Right kidney (tissue), 1 donor: ENCODE measurements at regions not wholly inside any gene's neighbourhood (a gene's known extent, or its start where the extent isn't known, plus 50 kb on each side); places are given as distances from the start of the nearest gene placed in this dataset.

Experiments used
- DNase-seq: peaks from one replicate; pipeline ENCODE4 v3.0.0-alpha.2; 2016

DNA sequence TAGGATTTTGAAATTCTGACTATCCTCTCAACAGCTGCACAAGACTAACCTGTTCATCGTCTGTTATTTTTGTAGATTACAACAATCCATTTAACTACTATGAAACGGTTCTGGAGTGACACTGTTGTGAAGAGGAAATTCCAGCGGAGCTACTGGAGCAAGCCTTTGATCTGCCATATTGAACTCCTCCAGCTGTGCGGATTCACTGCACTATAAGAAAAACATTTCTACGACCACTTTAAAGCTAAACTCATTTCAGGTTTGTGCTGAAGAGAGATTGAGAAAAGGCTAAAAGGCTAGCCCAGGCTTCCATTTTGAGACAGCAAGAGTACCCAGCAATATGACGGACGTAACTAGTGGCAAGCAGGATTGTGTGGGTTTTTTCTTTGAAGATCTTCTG, 104.9 kb upstream of the ANKH start:
- no peak for DNase-seq

DNA sequence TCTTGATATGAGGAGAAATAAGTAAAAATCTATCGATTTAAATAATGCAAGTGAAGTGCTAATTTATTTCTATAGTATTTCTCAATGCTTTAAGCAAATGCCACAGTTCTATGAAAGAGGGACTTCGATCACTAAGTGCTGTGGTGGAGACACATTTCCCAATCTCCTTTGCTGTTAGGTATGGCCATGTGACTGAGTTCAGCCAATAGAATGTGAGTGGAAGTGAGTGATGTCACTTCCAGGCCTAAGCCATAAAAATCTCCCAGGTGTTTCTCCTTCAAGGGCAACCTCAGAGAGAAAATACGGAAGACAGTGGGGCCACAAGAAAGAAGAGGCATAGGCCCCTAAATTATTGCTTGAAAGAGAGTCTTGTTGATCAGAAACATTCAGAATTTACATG, 100.3 kb upstream of the ANKH start:
- DNase-seq = no peak

DNA sequence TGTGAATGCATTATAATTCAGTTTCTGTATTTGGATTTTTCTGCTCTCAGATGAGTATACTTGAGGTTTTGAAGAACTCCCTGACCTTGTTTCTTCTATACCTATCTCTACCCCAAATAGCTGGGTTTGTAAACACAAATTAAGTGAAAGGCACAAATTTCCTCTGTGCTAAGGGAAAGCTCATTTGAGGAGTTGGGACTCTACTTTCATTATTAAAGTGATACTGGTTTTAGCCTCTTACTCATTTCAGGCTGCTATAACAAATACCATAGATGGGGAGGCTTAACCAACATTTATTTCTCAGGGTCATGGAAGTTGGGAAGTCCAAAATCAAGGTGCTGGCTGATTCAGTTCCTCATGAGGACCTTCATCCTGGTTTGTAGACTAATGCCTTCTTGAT, 97.2 kb upstream of the ANKH start:
- no peak for DNase-seq

DNA sequence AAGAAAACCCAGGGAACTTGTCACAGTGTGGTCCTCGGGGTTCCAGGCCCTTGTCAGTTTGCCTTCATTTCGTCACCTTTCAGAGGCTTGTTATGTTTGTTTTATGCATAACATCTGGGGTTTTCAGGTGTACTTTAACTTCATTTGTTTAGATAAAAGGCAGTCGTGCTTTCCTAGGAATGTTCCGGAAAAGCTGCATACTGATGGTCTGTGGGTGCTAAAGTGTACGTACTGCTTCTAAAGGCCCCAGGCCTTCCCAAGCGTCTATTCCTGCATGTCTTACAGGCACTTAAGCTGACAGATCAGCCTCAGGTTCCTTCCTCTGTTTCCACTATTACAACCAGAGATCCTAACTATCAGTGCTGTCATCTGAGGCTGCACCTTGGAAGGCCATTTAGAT, 95.6 kb upstream of the ANKH start:
- no peak for DNase-seq

DNA sequence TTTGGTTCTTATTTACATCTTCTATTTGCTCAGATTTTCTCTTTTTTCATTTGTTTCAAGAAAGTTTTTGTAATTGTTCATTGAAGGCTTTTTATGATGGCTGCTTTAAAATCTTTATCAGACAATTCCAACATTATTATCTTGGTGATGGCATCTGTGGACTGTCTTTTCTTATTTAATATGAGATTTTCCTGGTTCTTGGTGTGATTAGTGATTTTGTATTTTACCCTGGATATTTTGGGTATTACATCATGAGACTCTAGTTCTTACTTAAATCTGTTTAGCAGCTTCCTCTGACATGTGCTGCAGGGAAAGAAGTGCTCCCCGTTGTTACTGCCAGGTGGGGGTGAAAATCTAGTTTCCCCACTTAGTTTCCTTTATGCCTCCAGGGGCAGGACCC, 94.2 kb upstream of the ANKH start:
- no peak for DNase-seq

DNA sequence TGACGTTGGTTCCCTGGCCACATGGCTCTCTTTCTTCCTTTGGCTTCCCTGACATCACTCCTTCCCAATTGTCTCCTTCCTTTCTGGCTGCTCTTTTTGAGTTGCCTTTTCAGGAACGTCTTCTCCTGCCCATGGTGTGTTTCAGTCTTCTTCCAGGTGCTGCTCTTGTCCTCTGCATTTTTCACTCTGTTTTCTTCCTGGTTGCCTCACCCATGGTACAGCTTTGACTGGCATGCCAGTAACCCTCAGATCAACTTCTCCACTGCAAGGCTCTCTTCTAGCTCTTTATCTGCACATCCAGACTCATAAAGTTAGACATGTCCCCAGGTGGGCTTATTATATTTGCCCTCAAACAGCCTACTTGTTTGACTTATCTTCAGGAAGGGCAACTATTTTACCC, 91.0 kb upstream of the ANKH start:
- no peak for DNase-seq

DNA sequence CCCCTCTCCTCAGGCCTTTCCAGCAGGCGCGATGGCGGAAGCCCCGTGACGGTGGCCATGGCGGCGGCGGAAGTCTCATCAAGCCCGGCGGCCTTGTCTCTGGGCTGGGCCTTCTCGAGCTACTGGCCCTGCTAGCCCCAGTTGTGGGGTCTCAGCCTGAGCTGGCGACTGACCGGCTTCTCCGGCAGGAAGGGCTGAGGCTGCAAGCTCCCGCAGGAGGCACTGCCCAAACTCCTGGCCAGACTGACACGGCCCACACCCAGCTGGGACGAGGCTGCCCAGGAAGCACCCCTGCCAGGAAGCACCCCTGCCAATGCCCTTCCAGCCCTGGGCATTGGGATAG, 88.5 kb upstream of the ANKH start:
- no peak for DNase-seq

DNA sequence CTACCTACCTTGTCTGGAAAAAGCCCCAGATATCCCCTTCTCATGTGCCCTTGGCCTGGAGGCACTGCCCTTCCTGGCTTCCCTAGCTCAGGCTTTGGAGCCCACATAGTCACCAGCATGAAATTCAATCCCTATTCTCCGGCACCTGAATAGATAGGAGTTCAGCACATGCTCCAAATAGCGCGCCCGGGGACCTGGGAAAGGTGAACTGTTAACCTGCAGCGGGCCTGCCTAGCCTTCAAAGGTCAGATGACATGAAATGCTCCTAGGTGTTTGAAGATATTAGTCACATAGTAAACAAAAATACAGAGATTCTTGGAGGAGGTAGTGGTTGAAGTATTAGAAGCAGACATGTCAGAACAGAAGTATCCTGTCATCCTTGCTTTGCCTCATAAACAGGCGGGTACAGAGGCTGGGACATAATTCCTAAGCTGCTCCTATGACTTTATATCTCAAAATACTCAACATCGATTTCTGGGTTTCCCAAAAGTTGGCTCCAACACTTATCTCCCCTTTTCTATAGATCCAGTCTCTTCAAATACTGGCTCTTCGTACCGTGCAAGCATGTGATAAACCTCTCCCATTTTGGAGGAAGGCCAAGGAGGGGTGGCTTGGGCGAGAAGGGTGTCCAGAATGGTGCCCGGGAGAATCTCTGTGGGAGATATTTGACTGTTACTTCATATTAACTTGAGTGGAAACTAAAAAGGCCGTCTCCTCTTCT, 88.0 kb upstream of the ANKH start:
- no peak for DNase-seq

DNA sequence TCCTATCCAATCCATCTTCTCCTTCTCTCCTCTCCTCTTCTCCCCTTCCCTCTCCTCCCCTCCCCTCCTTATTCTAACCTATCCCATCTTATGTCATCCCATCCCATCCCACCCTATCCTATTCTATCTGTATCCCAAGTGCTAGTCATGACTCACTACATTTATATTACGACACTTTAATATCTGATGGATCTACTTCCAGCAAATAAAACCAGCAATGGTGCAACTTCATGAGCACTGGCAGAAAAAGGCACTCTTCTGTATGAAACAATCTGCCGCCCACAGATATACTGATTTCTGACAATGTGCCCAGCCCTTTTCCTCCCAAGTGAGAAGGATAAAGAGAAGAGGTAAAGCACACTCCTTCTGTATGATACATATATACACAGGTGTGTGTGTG, 86.6 kb upstream of the ANKH start:
- no peak for DNase-seq

DNA sequence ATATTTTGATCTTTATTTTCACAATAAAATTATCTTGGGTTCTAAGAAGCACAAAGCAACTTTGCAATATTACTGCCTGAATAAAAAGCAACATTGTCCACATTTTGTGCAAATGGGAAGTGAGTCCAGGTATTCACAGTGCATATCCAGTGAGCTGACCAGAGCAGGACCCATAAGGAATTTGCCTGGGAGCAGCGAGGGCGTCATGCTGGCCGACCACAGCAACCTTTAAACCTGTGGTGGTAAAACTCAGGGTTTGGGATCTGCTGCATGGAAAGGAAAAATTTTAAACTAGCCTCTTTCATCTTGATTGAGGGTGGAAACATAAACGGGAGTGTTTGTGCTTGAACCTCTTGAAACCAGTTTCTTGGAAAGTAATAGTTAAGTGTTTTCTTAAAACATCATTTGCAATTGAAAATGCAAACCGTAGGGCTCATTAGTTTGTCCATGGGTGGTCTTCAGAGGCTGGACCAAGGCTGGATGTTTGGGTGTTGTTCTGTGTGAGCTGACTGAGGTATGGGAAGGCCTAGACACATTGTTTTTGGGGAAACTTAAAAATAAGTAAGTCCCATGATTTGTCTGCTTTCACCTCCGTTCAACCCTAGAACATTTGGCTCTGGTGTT, 85.0 kb upstream of the ANKH start:
- no peak for DNase-seq

DNA sequence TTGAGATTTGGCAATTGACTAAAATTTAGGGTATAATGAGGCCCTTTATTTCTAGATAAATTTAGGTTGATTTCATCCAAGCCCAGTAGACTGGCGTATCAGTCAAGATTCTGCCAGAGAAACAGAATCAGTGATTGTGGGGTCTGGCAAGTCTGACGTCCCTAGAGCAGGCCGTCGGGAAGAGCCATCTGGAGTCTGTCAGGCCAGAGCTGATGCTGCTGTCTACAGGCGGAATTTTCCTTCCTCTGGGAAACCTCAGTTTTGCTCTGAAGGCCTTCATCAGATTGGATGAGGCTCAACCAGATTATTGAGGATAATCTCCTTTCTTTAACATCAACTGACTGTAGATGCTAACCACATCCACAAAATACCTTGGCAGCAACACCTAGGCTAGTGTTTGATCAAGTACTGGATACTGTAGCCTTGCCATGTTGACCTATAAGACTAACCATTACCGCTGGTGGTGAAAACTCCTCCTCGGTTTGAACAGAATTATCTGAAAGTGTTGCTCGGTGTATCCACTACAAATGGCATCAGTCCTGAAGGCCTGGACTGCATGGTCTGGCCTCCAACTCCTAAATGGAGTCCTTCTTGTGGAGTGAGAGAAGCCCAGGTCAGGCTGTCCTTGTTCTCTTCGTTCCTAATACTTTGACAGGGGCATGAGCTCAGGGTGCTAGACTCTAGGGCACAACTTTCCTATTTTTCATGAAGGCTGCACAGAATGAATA, 83.2 kb upstream of the ANKH start:
- DNase-seq = no peak

DNA sequence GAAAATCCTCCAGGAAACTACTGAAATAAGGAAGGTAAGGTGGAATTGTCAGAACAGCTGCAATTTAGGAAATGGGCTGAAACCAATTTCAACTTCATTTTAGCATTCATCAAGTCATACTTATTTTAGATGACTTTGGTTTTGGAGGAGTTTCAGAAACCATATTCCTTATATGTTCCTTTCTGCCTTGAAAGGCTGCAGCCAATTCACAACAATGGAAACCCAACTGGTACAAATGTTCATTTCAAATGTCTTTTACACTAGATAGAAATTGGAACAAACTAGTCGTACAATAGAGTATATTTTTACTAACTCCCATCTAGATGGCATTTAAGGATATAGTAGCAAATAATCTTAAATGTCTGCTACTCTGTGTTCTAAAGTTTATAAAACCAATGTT, 82.6 kb upstream of the ANKH start:
- DNase-seq = no peak

DNA sequence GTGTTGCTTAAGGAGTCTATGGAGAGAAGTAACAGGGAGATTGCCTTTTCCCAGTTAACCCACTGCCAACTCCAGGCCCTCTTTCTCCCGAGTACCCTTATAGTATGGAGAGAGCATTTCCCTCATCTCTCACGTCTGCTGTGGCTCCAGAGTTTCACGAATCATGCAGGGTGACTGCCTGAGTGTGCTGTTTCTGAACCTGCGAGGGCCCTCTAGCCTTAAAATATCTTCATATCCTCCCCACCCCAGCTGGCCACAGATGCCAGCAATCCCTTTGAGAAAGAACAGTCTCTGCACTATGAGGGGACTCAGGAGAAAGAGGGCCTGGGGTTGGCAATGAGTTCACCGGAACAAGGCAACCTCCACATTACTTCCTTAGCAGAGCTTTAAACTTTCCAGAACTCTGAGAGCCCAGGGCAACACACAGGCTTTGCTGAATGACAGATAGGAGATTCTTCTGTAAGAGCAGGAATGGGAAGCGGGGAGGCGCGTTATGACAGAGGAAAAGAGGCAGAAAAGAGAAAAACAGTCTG, 81.6 kb upstream of the ANKH start:
- DNase-seq = no peak

DNA sequence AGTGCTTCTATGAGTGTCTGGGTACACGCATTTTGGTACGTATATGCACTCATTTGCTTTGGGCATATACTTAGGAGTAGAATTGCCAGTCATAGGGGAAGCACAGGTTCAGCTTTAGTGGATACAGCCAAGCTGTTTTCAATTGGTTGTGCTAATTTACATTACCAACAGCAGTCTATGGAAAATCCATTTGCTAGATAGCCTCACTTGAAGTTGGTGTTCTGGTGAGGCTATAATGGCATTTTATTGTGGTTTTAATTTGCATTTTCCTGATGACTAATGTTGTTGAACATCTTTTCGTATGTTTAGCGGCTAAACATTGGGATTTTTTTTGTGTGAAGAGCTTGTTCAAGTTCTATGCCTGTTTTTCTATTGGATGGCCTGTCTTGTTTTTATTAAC, 76.8 kb upstream of the ANKH start:
- no peak for DNase-seq

DNA sequence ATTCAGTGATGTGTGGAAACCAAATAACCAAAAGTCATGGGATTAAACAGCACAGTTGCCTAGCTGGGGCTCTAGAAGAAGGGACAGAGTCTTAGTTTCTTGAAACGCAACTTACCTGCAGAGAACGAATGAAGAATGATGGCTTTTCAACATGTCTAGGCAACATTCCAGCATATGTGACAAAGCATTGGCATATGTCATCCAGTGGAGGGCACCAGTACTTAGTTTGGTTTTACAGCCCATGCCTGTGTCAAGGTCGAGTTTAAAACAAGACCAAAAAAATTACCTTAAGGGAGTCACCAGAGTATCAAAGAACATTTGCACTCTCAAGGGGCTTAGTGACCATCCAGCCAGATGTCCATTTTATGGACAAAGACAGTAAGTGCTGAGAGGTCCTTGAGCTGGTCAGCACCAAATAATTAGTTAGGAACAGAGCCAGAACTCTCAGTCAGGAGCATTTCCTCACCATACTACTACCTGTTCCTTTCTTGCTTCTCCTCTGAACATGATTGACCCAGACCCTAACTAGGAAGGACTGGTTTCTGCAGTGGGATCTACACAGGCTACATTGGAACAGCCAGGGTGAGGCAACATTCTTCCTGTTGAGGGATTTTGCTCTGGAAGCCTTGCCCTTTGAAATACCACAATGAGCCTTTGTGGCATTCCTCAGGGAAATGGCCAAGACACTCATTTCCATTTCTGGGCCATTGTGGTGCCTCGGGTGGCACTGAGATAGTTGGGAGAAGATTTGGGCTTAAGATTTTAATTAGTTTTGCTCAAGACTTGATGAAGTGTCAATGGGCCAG, 75.4 kb upstream of the ANKH start:
- DNase-seq = no peak

DNA sequence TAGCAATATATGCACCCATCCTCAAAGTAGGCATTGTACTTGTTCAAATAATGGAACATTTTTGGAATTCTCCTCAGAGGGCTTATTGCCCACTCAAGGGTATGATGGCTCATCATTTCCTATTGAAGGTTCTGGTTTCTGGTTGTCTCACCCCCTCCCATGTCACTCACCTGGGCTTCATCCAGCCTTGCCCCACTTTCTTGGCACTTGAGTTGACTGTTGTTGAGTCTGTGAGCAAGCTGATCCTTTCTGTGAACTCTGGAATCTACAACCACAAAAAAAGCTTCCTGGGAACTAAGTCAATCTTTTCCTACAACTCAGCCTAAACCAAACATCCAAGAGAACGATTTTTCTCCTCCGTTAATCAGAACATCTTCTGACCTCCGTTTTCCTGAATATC, 73.9 kb upstream of the ANKH start:
- no peak for DNase-seq

DNA sequence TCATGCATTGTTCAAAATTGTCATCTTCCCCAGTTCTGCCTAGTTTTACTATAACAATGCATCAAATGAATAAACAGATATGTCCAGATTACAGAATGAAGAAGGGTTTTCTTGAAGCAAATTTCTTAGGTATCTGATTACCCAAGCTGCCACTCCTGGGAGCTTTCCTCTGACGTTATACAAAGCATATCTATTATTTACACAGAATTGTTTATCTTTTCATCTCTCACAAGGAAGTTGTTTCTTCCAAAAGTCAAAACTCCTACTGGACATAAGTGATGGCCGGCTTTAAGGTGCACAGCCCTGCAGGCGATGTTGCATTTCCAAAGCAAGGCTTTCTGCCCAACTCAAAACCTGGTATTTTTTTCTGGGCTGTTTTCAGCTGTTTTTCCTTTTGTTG, 73.4 kb upstream of the ANKH start:
- DNase-seq = no peak

DNA sequence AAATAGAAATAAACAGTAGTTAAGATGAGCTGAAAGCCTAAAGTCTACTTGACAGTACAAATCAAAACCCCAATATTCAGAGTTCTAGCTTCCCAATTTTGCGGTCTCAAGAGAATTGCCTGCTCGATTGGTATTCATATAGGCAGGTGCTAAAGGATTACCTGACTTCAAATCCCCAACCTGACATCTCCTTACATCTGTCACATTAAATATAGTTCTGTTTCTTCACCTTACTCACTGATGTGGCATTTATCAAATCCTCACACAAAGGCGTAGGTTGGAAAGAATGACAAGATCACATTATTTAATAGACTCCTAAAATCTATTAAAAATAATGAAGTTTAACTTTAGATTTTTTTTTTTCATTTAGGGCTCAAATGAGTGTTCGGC, 72.8 kb upstream of the ANKH start:
- no peak for DNase-seq

DNA sequence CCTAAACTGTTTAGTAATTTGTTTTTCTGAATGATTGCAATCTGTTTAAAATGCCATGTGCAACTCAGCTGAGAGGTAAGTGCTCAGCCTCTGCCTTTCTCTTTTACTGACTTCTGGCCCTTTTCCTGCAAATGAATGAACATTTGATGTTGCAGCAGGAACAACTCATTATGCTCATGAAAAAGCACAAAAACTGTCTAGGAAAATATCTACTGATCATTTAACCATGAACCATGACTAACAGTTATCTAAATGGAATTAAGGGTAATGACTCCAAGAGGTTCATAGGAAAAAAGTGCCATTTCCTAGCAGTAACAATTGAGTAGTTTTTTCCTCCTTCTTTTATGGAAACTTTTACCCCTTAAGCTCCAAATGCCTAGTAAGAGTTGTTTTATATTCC, 70.6 kb upstream of the ANKH start:
- DNase-seq = no peak

DNA sequence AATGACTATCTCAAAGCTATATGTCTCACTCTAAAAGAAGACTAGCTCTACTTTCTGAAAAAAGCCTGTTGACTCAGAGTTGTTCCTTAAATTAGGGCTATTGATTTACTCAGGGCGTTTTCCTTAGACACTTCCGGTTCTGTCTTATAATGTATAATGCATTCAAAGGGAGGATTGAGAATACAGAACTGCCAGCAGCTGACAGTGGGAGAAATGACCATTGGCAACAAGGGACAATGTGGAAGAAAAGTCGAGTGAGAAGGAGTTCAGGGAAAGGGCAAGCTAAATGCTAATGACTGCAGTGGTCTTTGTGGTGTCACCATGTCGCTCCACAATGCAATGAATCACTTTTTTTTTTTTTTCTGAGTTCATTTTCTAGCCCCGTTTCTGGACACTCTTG, 65.7 kb upstream of the ANKH start:
- no peak for DNase-seq

DNA sequence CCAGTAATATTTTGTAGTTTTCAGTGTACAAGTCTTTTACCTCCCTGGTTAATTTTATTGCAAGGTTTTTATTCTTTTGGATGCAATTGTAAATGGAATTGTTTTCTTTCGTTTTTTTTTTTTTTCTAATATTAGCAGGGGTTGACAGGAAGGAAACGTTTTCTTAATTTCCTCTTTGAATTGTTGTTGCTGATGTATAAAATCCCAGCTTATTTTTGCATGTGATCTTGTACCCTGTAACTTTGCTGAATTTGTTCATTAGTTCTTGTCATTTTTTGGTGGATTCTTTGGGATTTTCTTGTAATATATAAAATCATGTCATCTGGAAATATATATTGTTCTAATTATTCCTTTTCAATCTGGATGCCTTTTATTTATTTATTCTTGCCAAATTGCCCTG, 65.0 kb upstream of the ANKH start:
- DNase-seq = no peak

DNA sequence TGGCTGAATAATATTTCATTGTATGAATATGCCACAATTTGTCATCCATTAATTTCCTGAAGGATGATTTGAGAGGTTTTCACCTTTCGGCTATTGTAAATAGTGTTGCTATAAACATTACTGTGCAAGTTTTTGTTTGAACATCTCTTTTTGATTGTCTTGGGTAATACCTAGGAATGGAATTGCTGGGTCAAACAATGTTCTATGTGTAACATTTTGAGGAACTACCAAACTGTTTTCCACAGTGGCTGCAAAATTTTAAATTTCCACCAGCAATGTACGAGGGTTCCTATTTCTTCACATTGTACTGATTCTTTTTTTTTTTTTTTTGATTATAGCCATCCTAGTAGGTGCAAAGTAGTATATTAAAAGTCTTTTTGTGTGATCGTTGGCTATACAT, 63.8 kb upstream of the ANKH start:
- DNase-seq = no peak

DNA sequence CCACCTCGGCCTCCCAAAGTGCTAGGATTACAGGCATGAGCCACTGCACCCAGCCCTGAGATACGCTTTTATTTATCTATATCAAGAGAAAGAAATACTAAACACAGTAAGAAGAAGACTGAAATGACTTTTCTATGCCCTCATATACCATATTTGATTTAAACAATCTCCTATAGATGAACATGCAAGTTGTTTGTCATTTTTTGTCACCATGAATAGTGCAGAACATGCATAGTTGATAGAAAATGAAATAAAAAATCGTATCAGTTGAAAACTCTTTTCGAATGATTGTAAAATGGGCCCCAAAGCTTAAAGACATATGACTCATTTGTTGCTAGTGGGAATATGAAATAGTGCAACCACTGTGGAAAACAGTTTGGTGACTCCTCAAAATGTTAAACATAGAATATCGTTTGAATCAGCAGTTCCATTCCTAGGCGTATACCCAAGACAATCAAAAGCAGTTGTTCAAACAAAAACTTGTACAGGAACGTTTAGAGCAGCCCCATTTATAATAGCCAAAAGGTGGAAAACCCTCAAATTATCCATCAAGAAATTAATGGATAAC, 61.4 kb upstream of the ANKH start:
- DNase-seq = no peak
